ENCODE measurements at regions not wholly inside any gene's neighbourhood (a gene's known extent, or its start where the extent isn't known, plus 50 kb on each side); places are given as distances from the start of the nearest gene placed in this dataset.

DNA sequence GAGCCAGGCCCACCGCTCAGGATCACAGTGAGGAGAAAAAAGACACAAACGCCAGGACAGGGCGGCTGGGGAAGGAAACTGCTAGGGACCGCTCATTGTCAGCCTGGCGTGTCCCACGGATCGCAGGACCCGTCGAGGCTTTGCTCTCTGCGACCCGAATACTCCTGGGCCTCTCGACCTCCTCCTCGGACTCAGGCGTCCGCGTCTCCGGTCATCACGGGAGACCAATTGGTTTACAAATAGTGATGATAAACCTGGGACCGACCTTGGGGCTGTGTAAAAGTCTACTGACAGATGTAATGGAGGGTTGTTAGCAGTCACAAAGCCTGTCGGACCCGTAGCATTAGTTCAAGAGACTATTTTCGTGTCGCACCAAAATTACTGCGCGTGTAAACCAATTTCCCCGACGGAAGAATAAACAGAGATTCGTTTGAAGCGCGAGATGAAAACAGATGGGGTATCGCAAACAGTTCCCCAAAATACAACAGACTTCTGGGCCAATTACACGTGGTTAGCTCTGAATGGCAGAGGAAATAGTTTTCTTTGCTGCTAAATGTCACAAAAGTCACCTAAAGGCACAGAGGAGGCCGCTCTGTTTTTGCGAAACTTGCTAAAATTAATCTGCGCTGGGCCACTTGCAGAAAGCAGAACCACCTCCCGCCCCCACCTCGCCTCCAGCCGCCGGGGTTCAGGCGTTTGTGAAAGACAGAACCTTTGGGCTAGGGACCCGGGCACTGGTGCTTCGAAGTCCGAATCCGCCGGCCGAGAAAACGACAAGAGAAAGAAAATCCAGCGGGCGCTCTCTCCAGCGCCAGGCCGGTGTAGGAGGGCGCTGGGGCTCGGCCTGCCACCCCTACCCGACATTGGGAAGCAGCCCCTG lies 67.6 kb downstream of the FOXD1 start:
- Histone ChIP-seq H3F3A (ENCODE audit: control insufficient read depth, insufficient read depth) (no peaks in the 10 kb centered on the region), H3K4me1 (ENCODE audit: control insufficient read depth, low read length) (no peaks in the 10 kb centered on the region), H3K9me2 (replicated peaks; ENCODE audit: control insufficient read depth, low read length) (no peaks in the 10 kb centered on the region), H3K36me3 (ENCODE audit: control insufficient read depth, low read length) (no peaks in the 10 kb centered on the region), H3K4me3 (ENCODE audit: low read length) (no peak overlapping the region), H3K27me3 (ENCODE audit: control insufficient read depth, low read length) (peaks cover 12% of the 10 kb centered on the region), H3K9me3 (ENCODE audit: control insufficient read depth, insufficient read depth, low read length) (peaks cover 36% of the 10 kb centered on the region), H3K27ac (ENCODE audit: low read depth, low read length) (no peak overlapping the region), H3K79me2 (ENCODE audit: control insufficient read depth, low read length) (no peaks in the 10 kb centered on the region), H4K20me1 (ENCODE audit: control insufficient read depth, insufficient read depth, low read depth, low read length) (no peaks in the 10 kb centered on the region), H3K4me2 (ENCODE audit: low read length) (no peak overlapping the region)
- TF ChIP-seq EZH2phosphoT487 (IDR thresholded peaks at IDR 0.05; ENCODE audit: borderline replicate concordance, low read length) (no peak), CTCF (IDR thresholded peaks at IDR 0.05; ENCODE audit: low read depth, low read length, poor library complexity, severe bottlenecking) (no peak)

DNA sequence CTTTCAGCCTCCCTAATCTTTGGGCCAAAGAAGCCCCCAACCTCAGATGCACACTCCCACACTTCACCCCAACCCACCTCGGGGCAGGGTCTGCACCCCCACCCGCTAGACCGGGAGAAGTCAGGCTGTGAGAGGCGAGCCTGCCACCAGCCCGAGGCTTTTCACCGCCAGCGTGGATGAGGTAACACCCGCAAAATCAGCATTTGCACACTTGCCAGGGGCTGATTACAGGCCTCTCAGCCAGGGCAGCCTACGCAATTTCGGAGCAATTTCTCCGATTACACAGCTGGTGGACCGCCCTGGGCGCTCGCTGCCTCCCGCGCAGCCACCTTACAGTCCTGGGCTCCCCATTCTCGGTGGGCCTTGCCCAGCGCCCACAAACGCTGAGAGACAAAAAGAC lies 68.5 kb downstream of the FOXD1 start:
- H3K4me1 ChIP-seq (ENCODE audit: control insufficient read depth, low read length), result no peaks in the 10 kb centered on the region
- H3K4me2 ChIP-seq (ENCODE audit: low read length), result no peak overlapping the region
- H3F3A ChIP-seq (ENCODE audit: control insufficient read depth, insufficient read depth), result no peaks in the 10 kb centered on the region
- H3K79me2 ChIP-seq (ENCODE audit: control insufficient read depth, low read length), result no peaks in the 10 kb centered on the region
- no peaks in the 10 kb centered on the region for H3K36me3 ChIP-seq (ENCODE audit: control insufficient read depth, low read length)
- no peak overlapping the region for H3K27ac ChIP-seq (ENCODE audit: low read depth, low read length)
- peaks cover 30% of the 10 kb centered on the region for H3K9me3 ChIP-seq (ENCODE audit: control insufficient read depth, insufficient read depth, low read length)
- peaks cover 15% of the 10 kb centered on the region for H3K27me3 ChIP-seq (ENCODE audit: control insufficient read depth, low read length)
- no peaks in the 10 kb centered on the region for H4K20me1 ChIP-seq (ENCODE audit: control insufficient read depth, insufficient read depth, low read depth, low read length)
- H3K9me2 ChIP-seq (replicated peaks; ENCODE audit: control insufficient read depth, low read length), result no peaks in the 10 kb centered on the region
- TF ChIP-seq CTCF (IDR thresholded peaks at IDR 0.05; ENCODE audit: low read depth, low read length, poor library complexity, severe bottlenecking) (no peak), EZH2phosphoT487 (IDR thresholded peaks at IDR 0.05; ENCODE audit: borderline replicate concordance, low read length) (no peak)
- no peak overlapping the region for H3K4me3 ChIP-seq (ENCODE audit: low read length)

- no peak overlapping the region for H3K27ac ChIP-seq (ENCODE audit: low read depth, low read length)
- TF ChIP-seq CTCF (IDR thresholded peaks at IDR 0.05; ENCODE audit: low read depth, low read length, poor library complexity, severe bottlenecking) (no peak), EZH2phosphoT487 (IDR thresholded peaks at IDR 0.05; ENCODE audit: borderline replicate concordance, low read length) (no peak)
- H3K4me2 ChIP-seq (ENCODE audit: low read length), result no peak overlapping the region
- H3K9me2 ChIP-seq (replicated peaks; ENCODE audit: control insufficient read depth, low read length), result no peaks in the 10 kb centered on the region
- H3K4me3 ChIP-seq (ENCODE audit: low read length), result no peak overlapping the region
- H3K36me3 ChIP-seq (ENCODE audit: control insufficient read depth, low read length), result no peaks in the 10 kb centered on the region
- H3F3A ChIP-seq (ENCODE audit: control insufficient read depth, insufficient read depth), result no peaks in the 10 kb centered on the region
- H3K27me3 ChIP-seq (ENCODE audit: control insufficient read depth, low read length), result peaks cover 16% of the 10 kb centered on the region
- no peaks in the 10 kb centered on the region for H3K4me1 ChIP-seq (ENCODE audit: control insufficient read depth, low read length)
- H4K20me1 ChIP-seq (ENCODE audit: control insufficient read depth, insufficient read depth, low read depth, low read length), result no peaks in the 10 kb centered on the region
- peaks cover 24% of the 10 kb centered on the region for H3K9me3 ChIP-seq (ENCODE audit: control insufficient read depth, insufficient read depth, low read length)
- H3K79me2 ChIP-seq (ENCODE audit: control insufficient read depth, low read length), result no peaks in the 10 kb centered on the region
Observed at GRCh38 chr5:73379435-73379834, 69.1 kb downstream of the FOXD1 start.
